GM18508 (cell line): ENCODE measurements at regions not wholly inside any gene's neighbourhood (a gene's known extent, or its start where the extent isn't known, plus 50 kb on each side); places are given as distances from the start of the nearest gene placed in this dataset.

Experiments used
- ATAC-seq: cut with Tn5 transposase; IDR thresholded peaks from one replicate; pipeline ENCODE4 v1.9.1; 2021; ENCODE audit warnings: moderate number of reproducible peaks; ENCODE audit not compliant: insufficient read depth, unreplicated experiment

DNA sequence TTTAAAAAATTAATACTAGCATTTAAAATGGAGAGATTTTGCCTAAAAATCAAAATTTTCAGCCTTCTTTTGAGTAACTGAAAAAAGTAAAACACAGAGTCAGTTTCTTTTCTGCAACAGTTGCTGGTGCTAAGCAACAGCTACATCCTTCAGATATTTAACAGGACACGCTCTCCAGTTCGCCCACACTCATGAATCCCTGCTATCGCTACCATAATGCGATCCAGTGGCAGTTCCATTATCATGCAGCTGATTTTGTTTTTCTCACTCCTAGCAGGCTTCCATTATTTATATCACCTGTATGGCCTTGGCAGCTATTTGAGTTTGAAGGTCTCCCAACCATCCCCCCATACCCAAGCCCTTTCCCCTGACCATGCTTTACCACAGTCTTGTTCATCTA lies 93.1 kb upstream of the NCKAP5 start:
- no peak for ATAC-seq

DNA sequence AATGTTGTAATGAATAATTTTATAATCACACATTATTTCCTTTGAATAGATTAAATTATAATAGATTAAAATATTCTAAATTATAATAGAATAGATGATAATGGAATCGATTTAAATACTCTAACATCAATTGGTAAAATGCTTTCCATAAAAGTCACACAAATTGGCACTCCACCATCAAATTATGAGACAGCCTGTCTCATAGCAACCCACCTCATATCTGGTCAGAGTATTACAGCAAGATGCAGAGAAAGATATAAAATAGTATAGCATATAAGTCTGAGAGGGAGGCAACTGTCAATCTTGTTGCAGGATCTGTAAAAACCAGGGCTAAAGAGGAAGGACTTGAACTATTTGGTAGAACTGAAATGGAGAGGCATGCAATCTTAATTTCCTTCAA lies 98.4 kb upstream of the NCKAP5 start:
- ATAC-seq: no peak

DNA sequence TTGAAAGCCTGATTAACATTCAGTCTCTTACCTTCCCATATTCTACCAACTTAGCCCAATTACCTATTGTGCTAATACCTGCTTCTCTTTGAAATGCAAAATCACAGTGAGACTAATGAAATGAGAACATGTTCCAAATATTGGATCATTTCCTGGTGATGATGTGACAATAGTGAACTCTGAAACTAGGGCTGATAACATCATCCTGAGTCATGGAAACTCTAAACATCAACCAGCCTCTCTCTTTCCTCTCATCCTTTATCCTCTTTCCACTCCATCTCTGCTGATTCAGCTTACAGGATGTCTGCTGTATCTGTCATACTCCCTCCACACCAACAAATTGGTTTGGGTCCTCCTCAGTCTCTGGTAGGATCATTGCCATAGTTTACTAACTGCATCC lies 98.8 kb upstream of the NCKAP5 start:
- no peak for ATAC-seq

DNA sequence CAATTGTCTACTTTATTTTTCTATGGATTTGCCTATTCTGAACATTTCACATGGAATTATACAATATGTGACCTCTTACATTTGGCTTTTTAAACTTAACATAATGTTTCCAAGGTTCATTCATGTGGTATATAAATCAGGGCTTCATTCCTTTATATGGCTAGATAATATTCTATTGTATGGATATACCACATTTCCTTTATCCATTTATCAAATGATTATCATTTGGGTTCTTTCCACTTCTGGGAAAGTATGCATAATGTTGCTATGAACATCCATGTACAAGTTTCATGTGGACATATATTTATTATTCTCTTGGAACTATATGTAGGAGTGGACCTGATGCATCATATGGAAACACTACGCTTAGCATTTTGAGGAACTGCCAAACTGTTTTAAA lies 99.7 kb upstream of the NCKAP5 start:
- no peak for ATAC-seq

DNA sequence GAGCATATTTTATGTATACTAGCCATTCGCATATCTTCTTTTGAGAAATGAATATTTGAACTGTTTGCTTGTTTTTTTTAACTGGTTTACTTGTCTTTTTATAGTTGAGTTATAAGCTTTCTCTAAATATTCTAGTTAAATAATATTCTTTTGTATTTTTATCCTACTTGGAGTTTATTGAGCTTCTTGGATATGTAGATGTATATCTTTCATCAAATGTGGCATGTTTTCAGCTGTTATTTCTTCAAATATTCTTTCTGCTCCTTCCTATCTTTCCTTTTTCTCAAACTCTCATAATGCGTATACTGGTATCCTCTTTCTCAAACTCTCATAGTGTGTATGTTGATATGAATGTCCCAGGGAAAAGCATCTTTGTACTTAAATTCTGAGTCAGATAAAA lies 100.3 kb upstream of the NCKAP5 start:
- ATAC-seq: no peak

DNA sequence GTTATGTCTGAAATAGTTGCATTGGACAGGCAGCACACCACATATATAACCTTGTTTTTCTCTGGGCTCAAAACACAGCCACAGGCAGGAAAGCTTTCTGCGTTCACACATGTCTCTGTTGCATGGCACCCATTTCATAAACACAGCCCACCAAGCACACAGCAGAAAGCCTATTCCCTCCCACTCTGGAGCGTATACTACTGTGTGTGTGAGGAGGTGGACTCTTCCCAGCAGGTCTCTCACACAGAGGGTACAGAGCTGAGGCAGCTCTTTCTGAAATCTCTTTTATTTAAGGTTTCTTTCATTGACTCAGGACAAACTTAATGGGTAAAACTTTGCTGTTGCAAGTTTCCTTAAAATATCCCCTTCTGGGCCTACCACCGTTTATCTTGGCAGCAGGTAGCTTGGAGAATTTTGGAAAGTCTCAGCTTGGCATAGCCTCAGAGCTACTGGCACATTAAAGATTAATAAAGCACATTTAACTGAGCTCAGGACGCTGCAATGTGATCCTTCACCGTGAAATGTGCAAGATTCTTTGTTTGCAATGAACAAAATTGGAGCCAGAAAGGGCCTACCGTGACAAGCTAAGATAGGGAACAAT lies 105.1 kb upstream of the NCKAP5 start:
- ATAC-seq: no peak

DNA sequence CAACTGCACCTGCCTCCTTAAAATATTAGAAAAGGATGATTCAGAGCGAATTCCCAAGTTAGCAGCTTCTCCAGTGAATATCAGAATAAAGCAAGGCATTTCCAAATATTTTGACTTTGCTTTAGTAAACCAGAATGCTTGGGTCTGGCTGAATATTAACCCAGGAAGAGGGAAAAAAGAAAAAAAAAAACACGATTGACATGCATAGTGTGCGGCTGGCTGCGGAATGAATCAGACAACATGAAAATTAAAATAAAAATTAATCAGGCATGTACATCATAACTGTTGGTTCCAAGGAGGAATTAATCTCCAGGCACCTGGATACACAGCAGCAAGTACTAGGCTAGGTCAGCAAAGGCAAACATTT lies 105.8 kb upstream of the NCKAP5 start:
- ATAC-seq: no peak

DNA sequence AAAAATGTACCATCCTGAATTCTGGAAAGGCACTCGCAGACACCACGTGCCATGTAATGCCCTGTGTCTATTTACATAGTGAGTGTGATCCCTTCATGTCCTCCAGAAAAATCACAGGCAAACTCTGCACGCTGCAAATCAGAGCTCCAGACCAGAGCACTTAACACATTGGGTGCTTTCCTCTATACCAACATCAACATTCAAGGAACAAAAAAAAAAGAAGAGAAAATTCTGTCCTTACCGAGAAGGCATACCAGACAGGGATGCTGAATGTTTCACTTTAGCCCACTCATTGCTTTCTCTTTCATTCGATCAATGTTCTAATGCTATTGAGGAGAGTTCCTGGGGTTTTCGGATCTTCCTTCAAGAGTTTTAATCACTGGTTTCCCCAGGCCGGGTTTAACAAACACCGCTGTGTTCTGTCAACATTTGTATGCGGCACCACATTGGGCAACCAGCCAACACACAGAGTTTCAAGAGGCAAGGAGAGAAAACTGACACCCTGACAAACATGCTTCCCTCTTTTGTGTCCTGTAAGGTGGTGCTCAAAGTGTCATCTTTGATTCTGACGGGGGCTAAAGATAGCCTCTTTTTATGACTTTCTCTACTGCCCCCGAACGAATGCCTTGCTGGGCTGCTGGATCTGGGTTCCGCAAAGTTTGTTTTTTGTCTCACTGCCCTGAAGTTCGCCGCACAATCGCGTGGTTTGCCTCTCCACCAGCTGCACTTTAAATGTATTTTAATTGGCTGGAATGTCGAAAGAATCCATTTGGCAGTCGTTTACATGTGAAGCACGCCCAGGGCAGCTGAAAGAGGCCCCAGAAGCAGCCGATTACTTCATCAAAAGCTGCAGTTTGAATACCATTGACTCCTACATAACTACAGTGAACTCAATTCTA lies 106.4 kb upstream of the NCKAP5 start:
- ATAC-seq: no peak

DNA sequence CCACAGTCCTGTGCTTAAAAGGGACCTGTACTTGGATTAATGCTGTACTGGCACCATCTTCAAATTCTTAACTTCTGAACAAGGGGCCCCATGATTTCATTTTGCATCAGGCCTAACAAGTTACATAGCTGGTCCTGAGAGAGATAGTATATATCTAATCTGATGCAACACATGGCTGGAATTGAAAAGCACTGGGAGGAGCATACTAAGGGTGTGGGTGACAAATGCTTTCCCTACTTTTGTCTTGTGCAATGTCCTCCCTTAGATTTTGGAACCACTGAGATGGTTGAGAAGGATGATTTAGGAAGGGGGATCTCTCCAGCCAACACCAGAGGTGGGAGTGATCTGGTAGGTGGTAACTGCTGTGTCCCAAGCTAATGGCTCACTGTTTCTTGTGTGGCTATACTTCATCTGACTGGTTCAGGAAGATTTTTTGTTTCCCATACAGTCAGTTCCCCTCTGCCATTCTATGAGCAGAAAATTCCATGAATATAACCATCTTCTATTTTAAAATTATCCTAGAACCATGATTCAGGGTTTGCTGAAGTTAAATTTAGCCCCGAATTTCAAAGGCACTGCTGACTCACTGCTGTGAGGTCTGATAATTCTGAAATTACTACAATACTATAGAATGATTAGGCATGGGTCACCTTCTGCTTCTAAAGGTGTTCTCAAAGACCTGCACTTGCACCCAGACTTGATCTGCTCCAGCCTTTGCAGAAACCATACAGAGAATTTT lies 108.3 kb upstream of the NCKAP5 start:
- ATAC-seq: no peak

DNA sequence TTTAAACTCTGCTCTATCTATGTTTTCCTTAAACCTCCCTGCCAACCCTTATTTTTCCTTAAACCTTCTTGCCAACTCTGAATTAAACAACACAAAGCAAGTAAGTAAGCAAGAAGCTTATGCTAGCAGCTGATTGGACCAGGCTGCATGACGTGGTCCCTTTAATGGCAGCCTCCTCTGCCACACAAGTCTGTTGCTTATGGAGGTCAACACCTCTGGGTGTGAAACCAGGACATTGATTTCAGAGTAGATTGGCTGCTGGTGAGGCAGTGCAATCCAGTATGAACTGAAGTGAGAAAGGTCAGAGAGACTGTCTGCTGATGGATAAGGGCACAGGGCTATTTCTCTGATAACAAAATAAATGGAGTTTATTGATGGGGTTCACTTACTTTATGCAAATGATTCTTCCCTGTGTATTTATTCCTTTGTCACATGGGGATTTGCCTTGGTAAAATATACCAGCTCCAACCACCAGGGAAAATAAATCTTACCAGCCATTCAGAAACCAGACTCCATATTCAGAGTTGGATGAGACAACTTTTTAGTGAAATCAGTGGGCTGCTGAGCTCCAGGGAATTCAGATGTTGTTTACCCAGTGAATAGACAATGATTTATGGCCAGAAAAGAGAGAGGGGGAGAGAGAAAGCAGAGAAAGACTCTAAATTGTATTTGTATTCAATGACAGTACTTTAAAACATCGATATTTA lies 112.2 kb upstream of the NCKAP5 start:
- no peak for ATAC-seq

DNA sequence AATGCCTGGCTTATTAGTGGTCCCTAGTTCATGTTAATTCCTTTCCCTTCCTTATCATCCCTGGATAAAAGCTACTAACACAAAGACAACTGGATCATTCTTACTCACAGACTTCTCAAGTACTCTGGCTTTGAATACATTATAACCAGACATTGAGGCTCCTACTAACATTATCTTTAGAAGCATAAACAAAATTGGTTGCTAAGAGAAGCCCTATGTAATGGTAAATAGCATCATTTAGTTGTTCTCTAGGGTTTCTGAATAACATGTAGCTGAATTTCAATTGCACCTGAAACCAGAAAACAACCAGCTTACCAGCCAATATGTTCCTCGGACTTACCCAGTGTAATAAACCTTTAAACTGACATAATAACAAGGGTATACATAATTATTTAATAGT lies 114.1 kb upstream of the NCKAP5 start:
- no peak for ATAC-seq

DNA sequence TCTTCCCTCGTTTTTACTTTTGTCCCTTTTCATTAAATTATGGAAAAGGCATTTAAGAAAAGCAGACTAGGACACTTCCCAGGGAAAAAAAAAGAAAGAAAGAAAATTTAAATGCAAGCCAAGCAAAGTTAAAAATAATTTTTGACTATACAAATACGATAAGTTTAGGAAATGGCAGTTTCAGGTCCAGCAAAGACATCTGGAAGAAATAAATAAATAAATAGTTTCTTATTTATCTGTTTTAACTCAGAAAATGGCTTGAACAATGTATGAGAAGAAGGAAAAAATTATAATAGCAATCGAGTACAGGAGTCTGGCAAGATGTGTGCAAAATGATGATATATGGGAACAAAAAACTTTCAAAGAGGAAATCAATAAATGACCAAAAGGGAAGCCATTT lies 114.6 kb upstream of the NCKAP5 start:
- no peak for ATAC-seq

DNA sequence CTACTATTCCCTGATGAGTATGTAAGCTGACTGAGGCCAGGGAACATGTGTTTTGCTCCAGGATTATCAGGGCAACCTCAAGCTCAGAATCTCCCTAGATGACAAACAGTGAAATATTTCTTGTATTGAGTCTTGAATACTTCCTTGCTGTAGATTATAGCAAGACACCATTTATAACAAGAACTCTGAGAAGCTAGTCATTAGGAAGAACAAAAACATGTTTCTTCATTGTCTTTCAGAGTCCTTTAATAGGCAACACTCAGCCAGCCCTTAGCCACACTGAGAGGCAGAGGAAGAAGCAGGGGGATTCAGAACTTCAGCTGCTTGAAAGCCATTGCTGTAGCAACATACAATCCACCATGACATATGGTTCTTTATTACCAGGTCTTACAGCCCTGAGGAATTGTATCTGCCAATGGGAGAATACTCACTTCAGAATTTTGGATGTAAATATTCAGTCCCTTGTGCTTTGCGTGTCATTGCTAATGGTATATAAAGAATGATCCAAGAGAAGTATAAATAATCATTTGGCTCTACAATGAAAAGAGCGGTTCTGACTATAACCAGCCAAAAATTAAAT lies 117.5 kb upstream of the NCKAP5 start:
- ATAC-seq: no peak

DNA sequence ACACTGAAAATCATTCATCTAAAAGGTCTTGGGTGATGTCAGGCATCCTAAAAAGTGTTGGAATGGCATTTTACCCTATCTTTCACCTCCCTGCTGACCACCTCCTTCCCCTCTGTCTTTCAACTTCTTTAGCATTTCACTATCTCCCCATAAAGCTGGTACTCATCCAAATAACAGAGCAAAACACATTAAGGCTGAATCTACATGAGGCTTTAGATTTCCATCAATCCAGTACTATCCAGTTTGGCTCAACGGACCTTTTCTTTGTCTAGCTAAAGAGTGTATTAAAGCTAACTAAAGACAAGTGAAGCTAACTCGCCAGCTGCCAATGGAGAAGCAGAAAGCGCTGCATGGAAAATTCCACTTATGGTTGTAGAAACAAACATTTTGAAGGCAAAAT lies 122.5 kb upstream of the NCKAP5 start:
- no peak for ATAC-seq

DNA sequence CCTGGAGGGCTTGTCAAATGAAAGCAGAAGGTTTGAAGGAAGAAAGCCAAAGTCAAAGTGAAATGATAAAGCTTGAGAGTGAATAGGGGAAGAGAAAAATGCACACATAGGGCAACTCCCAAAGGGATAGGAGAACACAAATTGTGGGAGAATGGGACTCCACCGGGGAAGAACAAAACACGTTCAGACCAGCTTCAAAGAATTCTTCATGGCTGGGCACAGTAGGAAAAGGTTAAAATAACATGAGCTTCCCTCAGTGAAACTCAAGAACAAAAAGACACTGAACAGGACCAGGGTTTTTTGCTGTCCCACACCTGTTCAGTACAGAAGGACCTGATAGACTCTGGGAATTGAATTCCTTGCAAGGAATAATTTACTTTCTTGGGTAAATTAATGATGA lies 123.1 kb upstream of the NCKAP5 start:
- ATAC-seq: no peak

DNA sequence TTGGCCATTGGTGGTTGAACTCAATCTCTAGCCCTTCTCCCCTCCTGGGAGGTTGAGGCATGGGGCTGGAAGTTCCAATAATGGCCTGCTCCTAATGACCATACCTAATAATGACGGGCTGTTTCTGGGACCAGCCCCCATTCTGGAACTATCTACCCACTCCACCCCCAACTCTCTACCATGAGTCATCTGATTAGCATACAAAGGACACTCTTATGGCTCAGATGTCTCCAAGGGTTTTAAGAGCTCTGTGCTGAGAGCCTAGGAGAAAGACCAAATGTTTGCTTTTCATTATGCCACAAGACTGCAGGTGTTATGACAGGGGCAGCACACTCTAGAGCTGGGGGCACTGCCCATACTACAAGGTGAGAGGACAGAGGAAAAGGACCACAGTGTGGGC lies 137.0 kb upstream of the NCKAP5 start:
- no peak for ATAC-seq

DNA sequence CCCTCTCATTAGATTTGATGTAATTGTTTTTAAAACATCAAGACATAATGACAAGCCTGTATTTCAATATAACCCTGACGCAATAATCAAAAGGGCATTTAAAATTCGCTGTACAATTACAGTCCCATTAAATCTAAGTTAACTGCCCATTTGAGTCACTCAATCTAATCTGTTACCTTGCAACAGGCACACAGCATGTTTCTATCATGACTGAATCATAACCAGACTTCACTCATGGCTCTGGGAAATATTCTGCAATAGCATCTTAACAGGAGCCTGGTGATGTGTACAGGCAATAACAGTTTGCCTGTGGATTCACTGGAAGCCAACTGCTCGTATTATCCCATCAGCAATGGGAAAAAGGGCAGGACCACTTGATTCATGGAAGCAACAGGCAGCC lies 142.3 kb upstream of the NCKAP5 start:
- ATAC-seq: no peak

DNA sequence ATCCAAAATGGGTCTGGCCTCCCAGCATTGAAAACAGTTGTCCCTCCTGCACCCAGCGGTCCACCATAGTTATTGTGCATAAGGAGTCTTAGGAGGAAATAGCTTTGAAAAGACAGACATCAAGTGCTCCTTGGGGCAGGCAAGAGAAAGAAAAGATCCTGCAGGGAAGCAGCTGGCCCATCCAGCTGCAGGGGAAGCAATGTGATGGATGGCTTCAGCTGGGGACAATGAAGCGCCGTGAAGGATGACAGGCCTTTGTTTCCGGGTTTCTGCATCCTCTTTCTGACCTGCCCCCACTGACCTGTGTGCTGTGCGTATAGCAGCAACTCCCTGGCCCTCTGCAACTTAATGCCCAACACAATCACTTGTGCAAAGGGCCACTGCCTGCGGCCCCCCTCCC lies 142.9 kb upstream of the NCKAP5 start:
- no peak for ATAC-seq

DNA sequence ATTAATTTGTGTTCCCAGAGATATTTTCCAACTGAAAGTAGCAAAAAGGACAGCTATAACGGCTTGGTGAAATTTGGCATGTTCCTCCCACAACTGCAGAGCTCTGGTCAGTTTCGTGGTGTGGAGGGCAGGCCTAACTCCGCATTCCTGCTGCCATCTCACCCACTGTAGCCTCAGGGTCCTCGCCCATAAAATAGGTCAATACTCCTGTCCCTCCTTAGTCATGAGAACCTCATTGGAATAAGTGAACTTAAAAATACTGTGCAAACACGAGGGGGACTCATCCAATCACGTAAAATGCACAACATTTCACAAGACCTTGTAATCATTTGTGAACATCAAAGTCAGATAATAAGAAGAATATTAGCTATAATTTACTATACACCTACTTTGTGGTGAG lies 143.5 kb upstream of the NCKAP5 start:
- ATAC-seq: no peak

DNA sequence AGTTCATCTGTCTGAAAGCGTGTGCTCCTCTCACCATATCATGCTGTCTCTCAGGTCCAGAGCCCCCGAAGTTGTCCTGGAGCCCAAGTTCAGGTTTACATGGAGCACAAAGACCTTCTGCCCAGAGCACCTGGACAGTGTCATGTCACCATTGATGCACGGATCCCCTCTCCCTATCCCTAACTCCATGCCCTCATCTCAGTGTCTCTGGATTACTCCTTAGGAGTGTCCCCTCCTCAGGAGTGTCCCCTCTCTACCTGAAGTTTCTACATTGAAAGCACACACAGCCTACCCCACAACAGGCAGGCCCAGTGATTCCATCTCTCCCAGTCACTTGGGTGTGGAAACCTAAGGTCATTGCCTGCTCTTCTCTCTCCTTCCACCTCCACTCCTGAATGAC lies 144.1 kb upstream of the NCKAP5 start:
- no peak for ATAC-seq
